MCF 10A (cell line): ENCODE measurements at regions not wholly inside any gene's neighbourhood (a gene's known extent, or its start where the extent isn't known, plus 50 kb on each side); places are given as distances from the start of the nearest gene placed in this dataset.

ENCODE experiments used
- BruUV-seq: library from RNA; stranded (reverse); fragments of 400-500 nt; replicated peaks from 2 replicates; lab custom pipeline; 2021; lab: Mats Ljungman, UMichigan
- CTCF ChIA-PET: fragments of 300-600 bp; sonication (Branson Sonifier 250); formaldehyde crosslinking; extraction: SDS; loops from one replicate; lab custom pipeline; 2021; ENCODE audit warnings: antibody characterized with exemption, inconsistent platforms; lab: Yijun Ruan, JAX
- POLR2A ChIA-PET: fragments of 300-600, 350-650 bp; sonication (Branson Sonifier 250); formaldehyde crosslinking; extraction: SDS; loops from one replicate; lab custom pipeline; 2020; ENCODE audit warnings: antibody characterized with exemption, inconsistent platforms; lab: Yijun Ruan, JAX
- DNase-seq: peaks from one replicate; pipeline ENCODE4 v3.0.0-alpha.2; 2018; ENCODE audit not compliant: unreplicated experiment
- H3K27ac Mint-ChIP-seq: one replicate; pipeline ENCODE4 v1.8.0; 2022; ENCODE audit warnings: mild to moderate bottlenecking, low read depth, mixed read lengths; ENCODE audit not compliant: unreplicated experiment
- H3K27me3 Mint-ChIP-seq: one replicate; pipeline ENCODE4 v1.8.0; 2022; ENCODE audit warnings: mixed read lengths; ENCODE audit not compliant: insufficient read depth, unreplicated experiment
- H3K36me3 Mint-ChIP-seq: one replicate; pipeline ENCODE4 v1.8.0; 2022; ENCODE audit warnings: mild to moderate bottlenecking, moderate library complexity, mixed read lengths; ENCODE audit not compliant: insufficient read depth, unreplicated experiment
- H3K4me1 Mint-ChIP-seq: one replicate; pipeline ENCODE4 v1.8.0; 2022; ENCODE audit warnings: mixed read lengths; ENCODE audit not compliant: insufficient read depth, unreplicated experiment
- H3K4me3 Mint-ChIP-seq: one replicate; pipeline ENCODE4 v1.8.0; 2022; ENCODE audit warnings: mild to moderate bottlenecking, moderate library complexity, mixed read lengths; ENCODE audit not compliant: unreplicated experiment
- H3K9me3 Mint-ChIP-seq: one replicate; pipeline ENCODE4 v1.8.0; 2022; ENCODE audit warnings: mixed read lengths; ENCODE audit not compliant: unreplicated experiment
- CTCF ChIP-seq: fragments of 200-600 bp; IDR thresholded peaks from one replicate; pipeline ENCODE4 v1.8.0; 2022; ENCODE audit warnings: antibody characterized with exemption, mild to moderate bottlenecking; ENCODE audit not compliant: unreplicated experiment
- intact Hi-C: fragments of 100-400 bp; cut with micrococcal nuclease; formaldehyde crosslinking; loops from 2 replicates; pipeline ENCODE4 v1.14.1; 2022

GRCh38 chr1:199449221-199449620 is 578.3 kb upstream of the NR5A2 start:
- intact Hi-C loops, result no loop called here
- no peaks in the 10 kb centered on the region for H3K4me1 Mint-ChIP-seq
- H3K9me3 Mint-ChIP-seq, result no peaks in the 10 kb centered on the region
- H3K27me3 Mint-ChIP-seq, result no peaks in the 10 kb centered on the region
- no peak overlapping the region for H3K4me3 Mint-ChIP-seq
- no peaks in the 10 kb centered on the region for H3K36me3 Mint-ChIP-seq
- DNase-seq, result no peak
- POLR2A ChIA-PET, result no interaction called here
- CTCF ChIA-PET, result no interaction called here
- H3K27ac Mint-ChIP-seq, result no peak overlapping the region
- TF ChIP-seq CTCF, result no peak
- BruUV-seq, result no TSS peak

GRCh38 chr1:199449681-199450080 is 577.8 kb upstream of the NR5A2 start:
- ChIA-PET POLR2A (no interaction called here), CTCF (no interaction called here)
- BruUV-seq, result no TSS peak
- Mint-ChIP-seq H3K4me3 (no peak overlapping the region), H3K27ac (no peak overlapping the region), H3K9me3 (no peaks in the 10 kb centered on the region), H3K36me3 (no peaks in the 10 kb centered on the region), H3K4me1 (no peaks in the 10 kb centered on the region), H3K27me3 (no peaks in the 10 kb centered on the region)
- intact Hi-C loops, result no loop called here
- TF ChIP-seq CTCF, result no peak
- no peak for DNase-seq

GRCh38 chr1:199452627-199453026 is 574.9 kb upstream of the NR5A2 start:
- Mint-ChIP-seq H3K9me3 (no peaks in the 10 kb centered on the region), H3K27ac (no peak overlapping the region), H3K27me3 (no peaks in the 10 kb centered on the region), H3K36me3 (no peaks in the 10 kb centered on the region), H3K4me3 (no peak overlapping the region), H3K4me1 (no peaks in the 10 kb centered on the region)
- POLR2A ChIA-PET, result no interaction called here
- DNase-seq, result no peak
- BruUV-seq, result no TSS peak
- intact Hi-C loops, result no loop called here
- CTCF ChIA-PET, result interaction anchor here (0.7 to 1.2 kb wide), 2 partner anchors 10 to 31 kb away, joined by 3 to 6 read pairs; no protein-coding TSS in a partner anchor
- no peak for TF ChIP-seq CTCF

DNA sequence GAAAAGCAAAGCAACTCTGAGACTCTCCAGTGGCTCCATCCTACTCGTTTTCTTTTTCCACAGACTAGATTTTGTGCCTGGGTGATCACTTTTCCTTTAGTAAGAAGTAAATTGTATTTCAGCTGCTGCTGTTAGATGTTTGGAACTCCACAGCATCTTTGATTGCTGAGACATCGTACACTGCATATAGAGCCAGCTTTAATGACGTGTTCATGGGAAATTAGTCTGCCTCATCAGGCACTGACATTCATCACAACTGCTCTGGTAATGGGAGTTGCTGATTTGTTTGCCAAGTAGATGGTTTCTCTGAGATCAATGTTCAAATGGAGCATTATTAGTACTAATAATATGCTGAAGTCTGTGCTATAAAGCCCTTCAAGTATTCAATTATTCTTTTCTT is 573.8 kb upstream of the NR5A2 start:
- intact Hi-C loops, result no loop called here
- Mint-ChIP-seq H3K27me3 (no peaks in the 10 kb centered on the region), H3K4me3 (no peak overlapping the region), H3K4me1 (no peaks in the 10 kb centered on the region), H3K36me3 (no peaks in the 10 kb centered on the region), H3K9me3 (no peaks in the 10 kb centered on the region), H3K27ac (no peak overlapping the region)
- TF ChIP-seq CTCF, result no peak
- DNase-seq, result no peak
- POLR2A ChIA-PET, result interaction anchor here (0.6 kb wide), 1 partner anchor 65 kb away, joined by 3 read pairs; no protein-coding TSS in a partner anchor
- BruUV-seq, result no TSS peak
- CTCF ChIA-PET, result interaction anchor here (1.2 kb wide), 1 partner anchor 10 kb away, joined by 5 read pairs; no protein-coding TSS in a partner anchor
